Stimulated activated naive CD8-positive, alpha-beta T cell treated with anti-CD3 and anti-CD28 coated beads, Interleukin-15, amount 100 ng/mL, for 72 hours (primary cell): ENCODE measurements at regions not wholly inside any gene's neighbourhood (a gene's known extent, or its start where the extent isn't known, plus 50 kb on each side); places are given as distances from the start of the nearest gene placed in this dataset.

Experiments used
- ATAC-seq: fragments of 150-1000 bp; cut with Tn5 transposase; 2 replicates; pipeline ENCODE4 v1.10.0; 2021; ENCODE audit warnings: mild to moderate bottlenecking, moderate library complexity
- DNase-seq, 2 donors: peaks; one replicate each; pipeline ENCODE4 v3.0.0; 2021 to 2022
- H3K27ac Mint-ChIP-seq, 2 donors: one replicate each; pipeline ENCODE4 v1.8.0; 2022; ENCODE audit warnings: mild to moderate bottlenecking in 2 of 2, mixed read lengths in 2 of 2, moderate library complexity in 2 of 2
- H3K27me3 Mint-ChIP-seq: one replicate; pipeline ENCODE4 v1.8.0; 2022; ENCODE audit warnings: mixed read lengths
- H3K4me1 Mint-ChIP-seq: one replicate; pipeline ENCODE4 v1.8.0; 2022; ENCODE audit warnings: mild to moderate bottlenecking, mixed read lengths
- H3K4me3 Mint-ChIP-seq, 2 donors: one replicate each; pipeline ENCODE4 v1.8.0; 2022; ENCODE audit warnings: mild to moderate bottlenecking in 2 of 2, mixed read lengths in 2 of 2, moderate library complexity in 1 of 2
- H3K9me3 Mint-ChIP-seq, 2 donors: one replicate each; pipeline ENCODE4 v1.8.0; 2022; ENCODE audit warnings: mixed read lengths in 2 of 2

- DNase-seq (no peak), ATAC-seq (no peak)
- Mint-ChIP-seq H3K4me1 (no peaks in the 10 kb centered on the region), H3K9me3 (peaks cover 0 to 3% of the 10 kb centered on the region in 2 donors), H3K4me3 (no peak overlapping the region), H3K27ac (no peak overlapping the region), H3K27me3 (peaks cover 87% of the 10 kb centered on the region)
These were observed 166.0 kb downstream of the ABHD5 start for GRCh38 chr3:43856761-43857160.

DNA sequence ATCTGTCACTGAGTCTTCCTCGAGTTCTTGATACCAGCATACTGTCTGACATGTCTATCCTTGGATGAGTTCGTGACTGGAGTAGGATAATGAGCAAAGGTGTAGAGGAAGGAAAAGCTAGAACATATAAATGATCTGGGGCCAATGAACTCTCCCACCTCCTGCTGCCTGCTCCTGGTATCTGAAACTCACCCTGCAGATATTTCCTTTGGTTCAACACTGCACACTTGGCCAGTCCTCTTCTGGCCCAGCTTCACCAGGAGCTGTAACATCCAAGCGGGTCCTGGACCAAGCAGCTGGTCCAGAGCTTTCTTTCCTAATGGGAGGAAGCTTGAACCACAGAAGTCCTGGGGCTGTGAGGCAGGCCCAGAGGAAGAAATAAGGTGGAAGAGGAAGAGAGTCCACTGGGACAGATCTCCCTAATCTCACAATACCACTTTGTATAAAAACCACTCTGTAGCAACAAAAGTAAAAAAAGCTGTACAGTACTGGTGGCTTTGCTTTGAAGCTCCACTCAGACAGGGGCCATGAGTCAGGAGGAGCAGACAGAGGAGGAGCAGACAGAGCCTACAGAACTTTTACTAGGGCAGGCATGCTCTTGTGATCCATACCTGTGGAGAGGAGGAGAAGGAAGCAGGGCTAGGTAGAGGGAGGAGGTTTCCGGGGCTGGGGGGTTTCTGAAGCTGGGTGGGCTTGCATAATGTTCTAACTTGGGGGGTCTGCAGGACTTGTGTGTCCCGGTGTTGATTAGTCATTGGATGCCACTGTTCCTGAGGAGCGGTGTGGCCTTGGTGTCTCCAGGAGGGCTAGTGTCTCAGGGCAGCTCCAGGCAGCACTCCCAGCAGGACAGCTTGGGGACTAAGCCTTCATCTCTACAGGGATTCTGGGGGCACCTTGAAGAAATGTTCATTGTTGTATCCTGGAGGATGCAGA, 166.9 kb downstream of the ABHD5 start:
- Mint-ChIP-seq H3K4me1 (no peaks in the 10 kb centered on the region), H3K27ac (no peak overlapping the region), H3K27me3 (peaks cover 87% of the 10 kb centered on the region), H3K9me3 (no peaks in the 10 kb centered on the region), H3K4me3 (no peak overlapping the region)
- ATAC-seq (no peak), DNase-seq (no peak)

- peaks cover 89% of the 10 kb centered on the region for H3K27me3 Mint-ChIP-seq
- no peak overlapping the region for H3K27ac Mint-ChIP-seq
- DNase-seq (no peak), ATAC-seq (no peak)
- no peaks in the 10 kb centered on the region for H3K9me3 Mint-ChIP-seq
- H3K4me1 Mint-ChIP-seq, result no peaks in the 10 kb centered on the region
- no peak overlapping the region for H3K4me3 Mint-ChIP-seq
These were observed 167.6 kb downstream of the ABHD5 start for GRCh38 chr3:43858294-43858701.

- Mint-ChIP-seq H3K4me1 (no peaks in the 10 kb centered on the region), H3K27me3 (peaks cover 83% of the 10 kb centered on the region)
- no peak for ATAC-seq
These were observed 169.0 kb downstream of the ABHD5 start for GRCh38 chr3:43859766-43860165.

DNA sequence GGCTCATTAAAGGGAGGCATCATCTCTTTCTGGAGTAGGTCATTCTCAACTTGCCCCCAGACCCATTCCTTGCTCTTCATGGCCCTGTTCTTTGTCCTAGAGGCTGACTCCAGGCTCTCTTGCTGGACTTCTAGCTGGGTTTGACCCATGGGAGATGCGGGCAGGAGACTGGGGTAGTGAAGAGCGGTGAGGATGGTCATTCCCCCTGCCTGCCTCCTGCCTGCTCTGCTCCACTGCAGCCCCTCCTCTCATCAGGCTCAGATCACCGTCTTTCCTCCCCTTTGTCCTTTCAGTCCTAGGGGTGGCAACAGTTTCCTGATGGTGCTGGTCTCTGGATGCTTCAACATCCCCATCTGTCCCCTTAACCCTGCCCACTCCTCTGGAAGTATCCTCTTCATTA, 170.9 kb downstream of the ABHD5 start:
- DNase-seq, result no peak
- Mint-ChIP-seq H3K4me3 (no peak overlapping the region), H3K9me3 (no peaks in the 10 kb centered on the region), H3K27ac (no peak overlapping the region), H3K4me1 (no peaks in the 10 kb centered on the region), H3K27me3 (peaks cover 71% of the 10 kb centered on the region)
- no peak for ATAC-seq

More at GRCh38 chr3:43859766-43860165, 169.0 kb downstream of the ABHD5 start:
- DNase-seq, result no peak
- no peak overlapping the region for H3K4me3 Mint-ChIP-seq
- no peak overlapping the region for H3K27ac Mint-ChIP-seq
- no peaks in the 10 kb centered on the region for H3K9me3 Mint-ChIP-seq

- peak overlapping the region in 1 of 2 donors; percentile 14 for H3K27ac Mint-ChIP-seq
- peaks cover 62% of the 10 kb centered on the region for H3K27me3 Mint-ChIP-seq
- no peak for ATAC-seq
- H3K4me1 Mint-ChIP-seq, result no peaks in the 10 kb centered on the region
- no peaks in the 10 kb centered on the region for H3K9me3 Mint-ChIP-seq
- no peak overlapping the region for H3K4me3 Mint-ChIP-seq
- no peak for DNase-seq
These were observed 171.7 kb downstream of the ABHD5 start for GRCh38 chr3:43862470-43862869.

DNA sequence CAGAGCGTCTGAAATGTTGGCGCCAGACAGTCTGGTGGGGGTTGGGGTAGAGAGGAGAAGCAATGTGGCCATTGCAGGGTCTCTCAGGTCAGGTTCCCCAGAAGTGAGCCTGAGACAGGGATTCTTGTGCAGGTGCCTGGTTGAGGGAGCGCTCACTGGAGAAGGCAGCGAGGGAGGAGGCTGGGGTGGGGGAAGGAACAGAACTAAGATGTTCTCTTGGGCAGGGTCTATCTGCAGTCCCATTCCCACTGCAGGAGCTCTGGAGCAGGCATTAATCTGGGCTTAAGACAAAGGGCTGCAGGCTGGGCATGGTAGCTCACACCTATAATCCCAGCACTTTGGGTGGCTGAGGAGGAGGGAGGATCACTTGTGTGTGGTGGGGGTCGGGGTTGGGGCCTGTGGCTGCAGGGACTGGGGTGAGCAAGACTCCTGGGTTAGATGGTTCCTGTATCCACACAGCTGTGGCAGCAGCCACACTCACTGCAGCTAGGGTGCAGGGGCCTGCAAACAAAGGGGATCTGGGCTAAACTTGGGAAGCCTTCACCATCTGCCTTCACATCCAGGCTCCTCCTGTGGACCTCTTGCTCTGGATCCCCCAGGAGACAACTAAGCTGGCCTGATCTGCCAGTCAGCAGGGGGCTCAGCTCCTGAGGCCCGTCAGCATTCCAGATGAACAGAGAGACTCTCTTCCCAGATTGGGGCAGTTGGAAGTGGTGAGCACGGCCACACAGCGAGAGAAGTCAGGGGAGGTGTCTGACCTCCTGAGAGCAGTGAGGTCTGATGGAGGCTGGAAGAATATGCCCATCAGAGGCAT, 172.5 kb downstream of the ABHD5 start:
- DNase-seq, result no peak
- no peak for ATAC-seq
- Mint-ChIP-seq H3K4me1 (no peaks in the 10 kb centered on the region), H3K27me3 (peaks cover 58% of the 10 kb centered on the region), H3K4me3 (no peak overlapping the region), H3K27ac (peak overlapping the region in 1 of 2 donors; percentile 14), H3K9me3 (no peaks in the 10 kb centered on the region)

- DNase-seq (no peak), ATAC-seq (no peak)
- Mint-ChIP-seq H3K9me3 (no peaks in the 10 kb centered on the region), H3K27me3 (peaks cover 58% of the 10 kb centered on the region), H3K4me1 (no peaks in the 10 kb centered on the region), H3K4me3 (no peak overlapping the region), H3K27ac (no peak overlapping the region)
These were observed 173.5 kb downstream of the ABHD5 start for GRCh38 chr3:43863966-43864933.

GRCh38 chr3:43865351-43865750, 174.6 kb downstream of the ABHD5 start:
- Mint-ChIP-seq H3K27ac (no peak overlapping the region), H3K4me1 (no peaks in the 10 kb centered on the region), H3K27me3 (peaks cover 63% of the 10 kb centered on the region), H3K9me3 (no peaks in the 10 kb centered on the region), H3K4me3 (no peak overlapping the region)
- DNase-seq, result no peak
- ATAC-seq, result no peak

GRCh38 chr3:43865887-43866528, 175.3 kb downstream of the ABHD5 start:
- Mint-ChIP-seq H3K4me1 (no peaks in the 10 kb centered on the region), H3K4me3 (no peak overlapping the region), H3K27me3 (peaks cover 61% of the 10 kb centered on the region), H3K27ac (peak overlapping the region in 1 of 2 donors; percentile 37), H3K9me3 (no peaks in the 10 kb centered on the region)
- no peak for ATAC-seq
- DNase-seq, result no peak

DNA sequence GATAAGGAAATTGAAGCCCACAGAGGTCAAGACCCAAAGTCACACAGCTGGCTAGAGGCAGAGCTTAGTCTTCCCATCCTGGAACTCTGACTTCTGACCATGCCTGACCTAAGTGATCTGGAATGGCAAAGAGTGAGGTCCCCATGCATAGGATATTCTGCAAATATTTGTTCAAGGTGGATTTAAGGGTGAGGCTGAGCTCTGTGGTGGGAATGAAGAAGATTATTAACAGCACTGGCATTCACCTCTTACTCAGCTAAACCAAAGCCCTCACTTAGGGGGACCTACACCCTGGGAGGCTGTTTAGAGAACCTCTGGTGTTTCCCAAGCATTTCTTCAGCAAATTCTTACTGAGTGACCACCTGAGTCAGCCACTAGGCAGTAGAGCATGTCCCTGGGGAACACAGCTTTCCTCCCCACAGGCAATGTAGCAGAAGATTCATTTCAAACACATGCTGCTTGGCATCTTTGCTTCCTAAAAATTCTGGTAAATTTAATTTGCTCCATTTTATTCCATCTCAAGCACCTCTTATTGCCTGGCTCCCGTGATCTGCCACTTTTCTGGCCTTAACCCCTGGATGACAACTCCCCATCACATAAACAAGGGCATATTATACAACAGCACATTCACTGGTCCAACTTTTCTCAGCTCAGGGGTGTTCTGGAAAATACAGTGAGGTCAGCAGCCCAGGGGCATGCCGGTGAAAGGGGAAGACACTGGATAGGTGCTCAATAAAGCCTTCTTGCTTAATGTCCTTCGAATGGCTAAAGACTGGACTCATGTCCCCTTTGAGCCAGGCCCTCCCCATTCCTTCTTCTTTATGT, 176.0 kb downstream of the ABHD5 start:
- ATAC-seq, result no peak
- Mint-ChIP-seq H3K4me3 (no peak overlapping the region), H3K9me3 (no peaks in the 10 kb centered on the region)

GRCh38 chr3:43867436-43868072, 176.8 kb downstream of the ABHD5 start:
- H3K9me3 Mint-ChIP-seq, result no peaks in the 10 kb centered on the region
- H3K4me1 Mint-ChIP-seq, result peaks cover 4% of the 10 kb centered on the region
- DNase-seq, result no peak
- H3K27ac Mint-ChIP-seq, result no peak overlapping the region
- no peak overlapping the region for H3K4me3 Mint-ChIP-seq
- H3K27me3 Mint-ChIP-seq, result peaks cover 61% of the 10 kb centered on the region
- ATAC-seq, result no peak

More for the DNA sequence above, 176.0 kb downstream of the ABHD5 start:
- Mint-ChIP-seq H3K4me1 (no peaks in the 10 kb centered on the region), H3K27ac (no peak overlapping the region), H3K27me3 (peaks cover 61% of the 10 kb centered on the region)
- no peak for DNase-seq

GRCh38 chr3:43869491-43869890, 178.8 kb downstream of the ABHD5 start:
- no peak for ATAC-seq
- Mint-ChIP-seq H3K4me3 (no peak overlapping the region), H3K9me3 (no peaks in the 10 kb centered on the region), H3K4me1 (peaks cover 5% of the 10 kb centered on the region), H3K27ac (no peak overlapping the region), H3K27me3 (peaks cover 57% of the 10 kb centered on the region)
- DNase-seq, result no peak

DNA sequence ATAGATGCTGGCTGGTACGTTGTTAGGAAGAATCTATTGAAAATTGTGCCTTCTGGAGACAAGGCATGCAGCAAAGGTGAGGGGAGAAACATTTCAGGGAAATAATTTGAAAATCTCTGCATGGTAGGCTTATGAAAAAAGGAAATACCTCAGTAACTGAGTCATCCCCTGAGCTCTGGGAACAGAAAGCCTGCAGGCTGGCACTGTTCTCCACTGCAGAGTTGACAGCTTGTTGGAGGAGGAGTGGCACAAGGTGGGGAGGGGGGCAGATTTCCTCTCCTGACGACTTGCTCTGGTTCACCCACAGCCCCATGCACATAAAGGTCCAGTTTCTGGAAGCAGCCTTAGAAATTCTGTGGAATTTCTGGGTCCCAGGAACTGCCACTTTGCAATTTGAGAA, 179.4 kb downstream of the ABHD5 start:
- no peaks in the 10 kb centered on the region for H3K9me3 Mint-ChIP-seq

More for the DNA sequence above, 179.4 kb downstream of the ABHD5 start:
- peaks cover 5% of the 10 kb centered on the region for H3K4me1 Mint-ChIP-seq
- DNase-seq, result no peak
- no peak overlapping the region for H3K27ac Mint-ChIP-seq
- no peak for ATAC-seq
- peaks cover 51% of the 10 kb centered on the region for H3K27me3 Mint-ChIP-seq
- H3K4me3 Mint-ChIP-seq, result no peak overlapping the region
